GM19397 (cell line): ENCODE measurements at regions not wholly inside any gene's neighbourhood (a gene's known extent, or its start where the extent isn't known, plus 50 kb on each side); places are given as distances from the start of the nearest gene placed in this dataset.

ENCODE experiments used
- ATAC-seq: cut with Tn5 transposase; IDR thresholded peaks from one replicate; pipeline ENCODE4 v1.9.1; 2021; ENCODE audit warnings: mild to moderate bottlenecking, moderate library complexity; ENCODE audit not compliant: unreplicated experiment

DNA sequence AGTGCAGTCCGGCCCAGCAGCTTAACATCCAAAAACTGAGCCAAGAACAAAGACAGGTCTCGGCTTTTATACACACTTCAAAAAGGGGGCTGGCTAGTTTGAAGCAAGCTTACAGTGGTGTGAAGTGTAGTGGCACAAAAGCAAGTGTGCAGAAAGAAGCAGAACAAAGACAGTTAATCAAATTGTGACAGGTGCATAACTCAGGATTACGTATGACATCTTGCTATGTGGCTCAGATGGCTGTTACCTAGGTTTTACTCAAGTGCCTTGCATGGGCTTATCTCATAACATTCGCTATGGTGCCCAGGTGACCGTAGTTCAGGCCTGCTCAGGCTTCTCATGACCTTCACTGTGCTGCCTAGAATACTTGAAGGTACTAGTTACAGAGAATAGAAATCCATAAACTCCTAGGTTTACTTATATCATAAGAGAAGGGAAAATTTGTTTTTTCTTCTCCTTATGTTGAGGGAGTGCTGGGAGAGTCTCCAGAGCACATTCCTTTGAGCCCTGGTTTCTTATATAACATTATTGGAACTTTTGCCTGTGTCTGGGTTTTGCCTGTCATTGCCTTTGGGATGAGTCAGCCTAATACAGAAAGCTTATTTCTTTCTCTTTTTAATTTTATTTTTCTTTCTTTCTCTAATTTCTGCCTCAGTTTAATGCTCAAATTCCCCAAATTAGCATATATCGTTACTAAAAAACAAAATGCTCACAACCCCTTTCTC is 1629.1 kb upstream of the PCDH20 start:
- no peak for ATAC-seq

DNA sequence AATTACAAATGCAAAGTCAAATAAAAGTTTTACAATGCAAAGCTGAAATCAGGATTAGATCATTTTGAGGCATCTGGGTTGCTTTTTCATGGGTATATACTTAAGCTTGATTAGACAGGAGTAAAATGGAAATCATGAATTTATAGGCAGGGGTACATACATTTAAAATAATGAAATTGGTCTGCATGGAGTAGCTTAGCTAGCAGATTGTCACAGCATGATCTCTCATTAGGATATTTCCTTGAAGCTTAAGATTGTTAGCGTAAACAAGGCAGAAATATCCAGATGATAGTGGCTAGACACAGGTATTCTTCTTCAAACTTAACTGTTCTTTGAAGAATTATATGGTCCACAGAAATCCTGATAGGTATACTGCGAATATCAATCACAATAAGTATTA is 1627.0 kb upstream of the PCDH20 start:
- ATAC-seq = no peak

DNA sequence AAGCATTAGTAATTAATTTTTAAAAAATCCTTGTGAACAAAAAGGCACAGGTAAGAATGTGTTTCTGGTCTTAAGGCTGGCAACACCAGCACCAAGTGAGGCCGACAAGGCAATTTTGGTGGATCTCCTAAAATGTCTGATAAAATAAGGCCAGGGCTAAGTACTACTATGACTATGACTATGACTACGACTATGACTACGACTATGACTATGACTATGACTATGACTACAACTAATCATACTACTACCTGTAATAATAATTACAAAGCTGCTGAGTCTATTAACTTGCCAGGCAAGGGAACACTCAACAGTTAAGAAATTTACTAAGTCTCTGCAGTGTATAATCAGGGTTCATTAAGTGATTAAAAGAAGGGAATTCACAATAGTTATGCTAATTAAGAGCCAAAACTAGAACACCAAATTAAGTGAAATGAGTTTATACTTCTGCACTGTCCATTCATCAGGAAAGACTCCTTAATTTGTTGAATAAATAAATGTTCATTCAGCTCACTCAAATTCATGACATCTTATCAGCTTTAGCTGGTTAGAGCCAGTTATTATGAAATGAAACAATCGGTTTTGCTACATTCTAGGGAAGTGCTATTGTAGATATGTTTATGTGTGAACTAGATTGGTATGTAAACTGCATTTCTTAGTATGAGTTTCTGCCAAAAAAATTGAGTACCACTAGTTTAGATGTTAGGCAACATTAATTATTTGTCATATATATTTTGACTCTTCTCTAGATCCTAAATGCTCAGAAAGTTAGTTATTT is 1626.2 kb upstream of the PCDH20 start:
- no peak for ATAC-seq

DNA sequence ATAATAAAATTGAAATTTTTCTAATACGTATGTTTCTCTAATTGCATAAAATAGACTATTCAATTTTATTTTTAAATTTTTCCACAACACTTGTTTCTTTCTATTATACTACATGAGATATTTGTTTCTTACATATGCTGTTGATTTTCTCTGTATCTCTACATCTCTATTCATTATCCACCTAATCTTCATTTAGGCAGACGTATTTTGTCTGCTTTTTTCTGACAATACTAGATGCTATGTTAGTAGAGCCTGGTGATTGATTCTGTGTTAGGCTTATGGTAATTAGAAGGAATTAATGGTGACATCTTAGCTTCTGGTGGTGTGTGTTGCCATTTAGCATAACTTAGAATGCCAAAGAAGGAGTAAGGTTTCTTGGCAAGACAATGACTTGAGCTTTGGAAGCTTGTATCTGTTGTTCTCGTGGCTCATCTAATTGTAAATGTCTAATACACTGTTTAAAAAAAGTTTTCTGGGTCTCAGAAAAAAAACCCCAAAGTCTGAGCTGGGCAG is 1610.7 kb upstream of the PCDH20 start:
- no peak for ATAC-seq

DNA sequence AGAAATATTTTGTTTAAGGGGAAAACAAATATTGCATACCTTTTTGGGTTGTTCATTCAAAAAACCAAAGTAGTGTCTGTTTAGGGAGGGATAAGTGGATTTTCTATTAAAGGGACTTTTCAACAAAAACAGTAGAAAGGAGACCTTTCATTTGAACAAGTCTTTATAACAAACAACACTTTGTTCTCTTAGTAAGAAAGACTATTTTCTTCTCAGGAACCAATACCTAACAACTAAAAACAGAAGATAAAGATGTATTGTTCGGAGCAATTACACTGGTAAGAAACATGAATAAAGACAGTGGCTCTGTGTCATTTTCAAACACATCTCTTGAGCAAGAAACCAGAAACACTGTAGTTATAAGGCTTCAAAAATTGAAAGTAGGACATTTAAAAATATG is 1610.1 kb upstream of the PCDH20 start:
- ATAC-seq = no peak

DNA sequence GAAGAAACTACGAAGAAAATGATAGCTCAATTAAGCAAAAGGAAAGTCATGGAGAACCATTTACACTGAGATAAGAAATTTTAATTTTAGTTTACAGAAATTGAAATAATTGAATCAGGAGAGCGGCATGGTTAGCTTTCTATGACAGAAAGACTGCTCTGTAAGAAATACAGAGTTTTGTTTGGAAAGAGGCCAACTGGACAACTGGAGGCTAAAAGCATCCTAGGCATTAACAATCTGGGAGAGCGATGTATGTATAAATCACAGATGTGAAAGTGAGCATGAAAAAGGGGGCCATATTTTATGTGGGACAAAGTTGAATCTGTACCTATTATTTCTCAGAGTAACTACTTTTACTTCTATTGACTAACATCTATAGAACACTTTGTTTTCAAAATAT is 1608.8 kb upstream of the PCDH20 start:
- no peak for ATAC-seq

DNA sequence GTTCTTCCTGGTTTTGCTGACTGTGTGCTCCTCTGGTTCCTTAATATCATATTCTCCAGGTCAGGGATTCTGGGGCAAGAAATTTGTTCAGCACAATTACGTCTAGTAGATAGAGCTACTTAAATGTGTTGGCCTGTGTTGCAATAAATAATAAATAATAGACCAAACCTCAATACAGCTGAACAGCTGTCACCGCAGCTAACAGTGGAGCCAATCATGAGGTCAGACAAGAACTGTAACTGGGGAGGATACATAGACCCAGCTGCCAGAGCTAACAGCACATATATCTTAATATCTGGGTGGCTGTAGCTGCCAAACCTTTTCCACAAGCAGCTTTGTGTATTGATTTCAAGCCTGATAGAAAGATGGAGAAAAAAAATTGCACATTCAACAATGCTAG is 1596.3 kb upstream of the PCDH20 start:
- ATAC-seq = no peak

DNA sequence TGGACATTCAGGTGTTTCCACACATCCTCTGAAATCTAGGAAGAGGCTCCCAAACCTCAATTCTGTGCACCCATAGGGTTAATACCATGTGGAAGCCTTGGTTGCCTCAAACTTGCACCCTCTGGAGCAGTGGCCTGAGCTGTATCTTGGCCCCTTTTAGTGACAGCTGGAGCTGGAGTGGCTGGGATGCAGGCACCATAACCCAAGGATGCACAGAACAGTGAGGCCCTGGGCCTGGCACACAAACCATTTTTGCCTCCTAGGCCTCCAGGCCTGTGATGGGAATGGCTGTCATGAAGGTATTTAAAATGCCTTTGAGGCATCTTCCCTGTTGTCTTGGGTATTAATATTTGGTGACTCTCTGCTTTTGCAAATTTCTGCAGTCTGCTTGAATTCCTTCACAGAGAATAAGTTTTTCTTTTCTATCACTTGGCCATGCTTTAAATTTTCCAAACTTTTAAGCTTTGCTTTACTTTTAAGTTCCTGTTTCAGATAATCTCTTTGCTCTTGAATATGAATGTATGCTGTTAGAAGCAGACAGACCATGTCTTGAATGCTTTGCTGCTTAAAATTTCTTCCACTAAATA is 1594.5 kb upstream of the PCDH20 start:
- no peak for ATAC-seq

DNA sequence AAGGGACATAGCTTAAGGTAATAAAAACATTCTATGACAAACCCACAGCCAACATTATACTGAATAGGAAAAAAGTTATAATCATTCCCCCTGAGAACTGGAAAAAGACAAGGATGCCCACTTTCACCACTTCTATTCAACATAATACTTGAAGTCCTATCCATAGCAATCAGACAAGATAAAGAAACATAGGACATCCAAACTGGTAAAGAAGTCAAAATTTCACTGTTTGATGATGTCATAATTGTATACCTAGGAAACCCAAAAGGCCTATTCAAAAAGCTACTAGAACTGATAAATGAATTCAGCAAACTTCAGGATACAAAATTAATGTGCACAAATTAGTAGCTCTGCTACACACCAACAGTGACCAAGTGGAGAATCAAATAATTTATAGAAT is 1590.0 kb upstream of the PCDH20 start:
- no peak for ATAC-seq

DNA sequence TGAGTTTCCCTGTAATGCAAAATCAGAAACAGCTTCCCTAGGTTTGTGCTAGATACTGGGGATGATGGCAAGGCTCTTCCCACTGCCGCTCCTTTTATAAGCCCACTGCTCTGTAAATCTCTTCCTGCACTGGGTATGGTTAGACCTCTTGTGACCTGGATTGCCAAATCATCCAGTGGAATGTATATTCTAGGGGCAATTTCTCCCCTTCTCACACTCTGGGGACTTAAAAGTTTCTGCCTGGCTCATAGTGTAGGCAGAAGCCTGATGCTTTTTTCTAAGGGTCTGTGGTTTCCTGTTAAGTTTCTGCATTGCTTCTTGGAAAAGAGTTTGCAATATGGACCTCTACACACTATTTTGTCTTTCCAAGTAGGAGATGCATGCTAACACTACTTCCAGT is 1582.0 kb upstream of the PCDH20 start:
- no peak for ATAC-seq

DNA sequence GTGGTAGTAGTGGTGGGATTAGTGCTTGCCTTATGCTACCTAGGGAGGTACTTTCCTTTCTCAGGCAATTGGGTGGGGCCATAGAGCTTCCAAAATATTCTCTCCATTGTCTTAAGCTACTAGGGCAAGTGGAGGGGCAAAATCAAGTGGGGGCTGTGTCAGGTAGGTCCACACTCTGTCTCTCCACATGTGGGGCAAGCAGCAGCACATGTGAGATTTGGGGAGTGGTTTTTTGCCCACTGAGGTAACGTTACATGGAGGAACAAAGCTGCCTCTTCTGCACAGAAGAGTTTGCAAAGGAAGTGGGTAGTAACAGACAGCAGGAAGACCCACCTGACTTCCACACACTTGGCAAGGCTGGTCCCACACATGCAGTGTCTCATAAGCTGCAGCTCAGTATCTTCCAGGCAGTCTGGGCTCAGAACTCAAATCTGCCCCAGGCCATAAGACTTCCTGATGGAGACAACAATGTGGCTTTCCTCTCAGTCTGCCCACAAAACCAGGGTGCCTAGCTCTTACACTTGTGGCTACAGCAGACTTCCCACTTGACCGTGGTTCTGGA is 1581.5 kb upstream of the PCDH20 start:
- no peak for ATAC-seq

DNA sequence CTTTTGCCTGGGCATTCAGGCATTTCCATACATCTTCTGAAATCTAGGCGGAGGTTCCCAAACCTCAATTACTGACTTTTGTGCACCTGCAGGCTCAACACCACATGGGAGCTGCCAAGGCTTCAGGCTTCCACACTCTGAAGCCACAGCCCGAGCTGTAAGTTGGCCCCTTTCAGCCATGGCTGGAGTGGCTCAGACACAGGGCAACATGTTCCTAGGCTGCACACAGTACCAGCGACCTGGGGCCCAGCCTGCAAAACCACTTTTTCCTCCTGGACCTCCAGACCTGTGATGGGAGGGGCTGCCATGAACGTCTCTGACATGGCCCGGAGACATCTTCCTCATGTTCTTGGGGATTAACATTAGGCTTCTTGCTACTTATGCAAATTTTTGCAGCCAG is 1558.2 kb upstream of the PCDH20 start:
- no peak for ATAC-seq

DNA sequence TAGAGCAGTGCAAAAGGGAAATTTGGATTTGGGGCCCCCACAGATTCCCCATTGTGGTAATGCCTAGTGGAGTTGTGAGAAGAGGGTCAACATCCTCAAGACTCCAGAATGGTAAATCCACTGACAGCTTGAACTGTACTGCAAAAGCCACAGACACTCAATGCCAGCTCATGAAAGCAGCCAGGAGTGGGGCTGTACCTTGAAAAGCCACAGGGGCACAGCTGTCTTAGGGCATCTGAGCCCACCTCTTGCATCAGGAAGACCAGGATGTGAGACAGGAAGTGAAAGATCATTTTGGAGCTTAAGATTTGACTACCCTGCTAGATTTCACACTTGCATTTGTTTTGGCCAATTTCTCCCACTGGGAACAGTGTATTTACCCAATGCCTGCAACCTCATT is 1548.9 kb upstream of the PCDH20 start:
- no peak for ATAC-seq

DNA sequence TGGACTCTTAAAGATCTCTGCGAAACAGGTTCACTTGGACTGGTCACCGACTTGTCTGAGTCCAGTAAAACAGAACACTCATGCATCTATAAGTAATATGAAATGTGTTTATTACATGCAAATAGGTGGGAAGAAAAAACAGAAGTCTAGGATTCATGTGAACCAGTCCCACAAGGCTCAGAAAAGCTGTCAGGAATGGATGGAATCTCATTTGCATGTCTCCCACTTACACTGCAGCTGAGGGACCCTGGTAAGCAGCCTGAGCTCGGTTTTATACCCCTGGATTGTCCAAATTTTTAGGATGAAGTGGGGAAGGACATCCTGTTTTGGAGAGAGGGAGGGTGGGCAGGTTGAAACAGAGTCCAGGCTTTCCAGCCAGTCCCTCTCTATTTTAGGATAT is 1545.1 kb upstream of the PCDH20 start:
- ATAC-seq = no peak

DNA sequence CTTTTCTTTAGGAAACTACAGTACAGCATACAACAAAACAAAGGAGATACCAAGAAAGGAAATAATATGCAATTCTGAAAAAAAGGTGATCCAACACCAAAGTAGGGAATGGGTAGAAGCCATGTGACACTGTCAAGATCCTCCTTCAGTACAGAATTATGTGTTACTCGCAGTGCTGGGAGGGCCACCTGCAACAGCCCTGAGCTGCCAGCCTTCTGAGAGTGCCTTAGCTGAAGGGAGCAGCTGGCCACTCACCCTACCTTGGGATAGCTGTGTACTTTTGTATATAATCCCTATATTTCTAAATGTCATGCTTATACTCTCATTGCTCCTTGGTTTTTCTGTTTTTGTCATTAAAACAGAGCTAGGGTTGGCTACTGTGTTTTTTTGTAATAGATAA is 1518.2 kb upstream of the PCDH20 start:
- ATAC-seq = no peak

DNA sequence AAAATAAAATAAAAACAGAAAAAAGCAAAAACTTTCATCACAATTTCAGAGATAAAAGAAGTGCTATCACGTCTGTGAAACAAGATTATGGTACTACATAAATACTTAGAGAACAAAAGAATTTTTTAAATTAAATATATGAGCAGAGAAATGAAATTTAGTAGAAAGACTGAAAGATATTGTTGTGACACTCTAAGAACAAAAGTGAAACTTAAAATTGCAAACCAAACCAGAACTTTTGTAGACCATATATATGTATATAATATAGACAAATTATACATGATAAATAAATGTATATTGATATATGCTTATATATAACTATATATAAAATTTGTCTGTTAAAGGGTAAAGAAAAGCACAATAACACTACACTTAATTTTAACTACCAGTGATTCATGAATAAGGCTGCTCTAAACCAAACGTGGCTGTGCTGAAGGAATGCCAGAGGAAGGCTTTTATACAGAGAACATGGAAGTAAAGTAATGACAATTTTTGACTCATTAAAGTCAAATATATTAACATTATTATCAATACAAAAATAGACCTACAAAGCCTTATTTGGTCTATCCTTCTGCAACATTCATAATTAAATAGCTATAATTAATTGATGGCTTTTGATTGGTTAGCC is 1516.7 kb upstream of the PCDH20 start:
- ATAC-seq = no peak

DNA sequence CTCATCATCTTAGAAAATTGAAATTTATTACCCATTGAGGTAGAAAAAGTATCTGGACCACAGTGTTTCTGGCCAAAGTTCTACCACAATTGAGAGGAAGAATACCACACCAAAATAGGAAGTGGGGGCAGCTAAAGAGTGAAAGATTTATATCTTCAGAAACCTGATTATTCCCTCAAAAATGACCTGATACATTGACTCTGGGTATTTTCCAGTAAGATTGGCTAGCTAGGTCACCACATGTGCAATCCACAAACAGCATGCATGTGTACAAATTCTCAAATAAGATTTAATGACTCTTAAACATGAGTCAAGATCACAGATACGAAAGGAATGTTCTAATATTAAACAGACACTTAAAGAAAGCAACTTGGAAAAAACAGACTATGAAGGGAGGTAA is 1516.2 kb upstream of the PCDH20 start:
- ATAC-seq = no peak

DNA sequence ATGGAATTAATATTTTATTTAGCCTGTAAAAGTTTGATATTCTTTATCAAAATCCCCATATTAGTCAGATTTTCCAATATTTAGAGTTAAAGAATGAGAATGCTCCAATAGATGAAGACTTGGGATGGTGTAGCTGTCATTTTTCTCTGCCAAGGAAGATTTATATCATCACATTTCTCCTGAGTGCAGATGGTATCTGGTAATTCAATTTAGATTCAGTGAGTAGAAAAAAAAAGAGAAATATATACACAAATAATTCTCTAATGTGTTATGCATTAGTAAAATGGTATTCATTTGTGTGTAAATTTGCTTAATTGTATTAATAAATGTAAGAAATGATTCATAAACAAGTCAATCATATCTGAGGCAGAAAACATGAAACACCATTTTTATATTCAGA is 1508.7 kb upstream of the PCDH20 start:
- no peak for ATAC-seq

DNA sequence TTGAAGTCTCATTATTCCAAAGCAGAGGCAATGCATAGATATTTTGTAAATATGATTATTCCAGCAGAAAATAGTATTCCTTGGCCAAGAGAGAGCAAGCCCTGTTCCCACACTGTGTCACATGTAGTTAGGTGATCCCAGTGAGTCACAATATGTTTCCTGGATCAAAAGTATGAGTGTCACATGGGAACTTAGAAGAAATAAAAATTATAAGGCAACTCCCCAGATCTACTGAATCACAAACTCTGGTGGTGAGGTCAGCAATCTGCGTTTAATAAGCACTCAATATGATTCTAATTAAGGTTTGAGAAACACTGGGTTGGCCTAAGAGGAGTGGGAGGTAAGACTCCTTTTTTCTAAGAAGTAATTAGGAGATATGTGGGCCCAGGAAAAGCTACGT is 1504.5 kb upstream of the PCDH20 start:
- no peak for ATAC-seq

DNA sequence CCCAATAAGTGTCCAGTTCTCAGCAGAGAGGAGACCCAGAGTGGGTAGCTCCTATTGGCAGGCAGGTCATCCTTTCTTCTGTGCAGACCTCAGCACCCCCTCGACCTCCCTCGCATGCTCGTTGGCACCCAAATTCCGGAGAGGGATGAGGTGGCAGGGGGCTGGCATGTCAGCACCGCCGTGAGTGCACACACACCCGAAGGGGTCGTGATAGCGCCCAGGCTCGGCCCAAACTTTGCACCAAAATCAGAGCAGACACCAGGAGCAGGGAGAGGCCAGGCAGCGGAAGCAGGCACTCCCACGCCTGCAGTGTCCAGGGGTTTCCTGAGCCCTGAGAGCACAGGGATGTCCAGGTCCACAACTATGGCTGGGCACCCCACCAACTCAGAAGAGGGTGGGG is 1503.8 kb upstream of the PCDH20 start:
- ATAC-seq = no peak

DNA sequence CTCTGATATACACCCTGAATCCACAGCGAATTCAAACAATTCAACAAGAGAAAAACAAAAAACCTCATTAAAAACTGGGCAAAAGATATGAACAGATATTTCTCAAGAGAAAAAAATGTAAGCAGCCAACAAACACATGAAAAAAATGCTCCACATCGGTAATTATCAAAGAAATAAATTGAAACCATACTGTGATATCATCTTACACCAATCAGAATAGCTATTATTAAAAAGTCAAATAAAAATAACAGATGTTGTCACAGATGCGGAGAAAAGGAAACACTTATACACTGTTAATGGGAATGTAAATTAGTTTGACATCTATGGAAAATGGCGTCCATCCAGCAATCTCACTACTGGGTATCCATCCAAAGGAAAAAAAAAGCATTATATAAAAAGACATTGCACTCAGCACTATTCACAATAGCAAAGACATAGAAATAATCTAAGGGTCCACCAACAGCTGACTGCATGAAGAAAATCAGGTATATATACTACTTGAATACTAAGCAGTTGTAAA is 1495.0 kb upstream of the PCDH20 start:
- ATAC-seq = no peak
